ENCODE measurements at regions not wholly inside any gene's neighbourhood (a gene's known extent, or its start where the extent isn't known, plus 50 kb on each side); places are given as distances from the start of the nearest gene placed in this dataset.

GRCh38 chr9:106708475-106709146 lies 154.4 kb upstream of the ZNF462 start (continued):
- no peak for TF ChIP-seq EZH2 (IDR thresholded peaks at IDR 0.05; ENCODE audit: low read depth, low read length, severe bottlenecking)

Data from H1 (cell line).